Bronchial epithelial cell (primary cell): ENCODE measurements at regions not wholly inside any gene's neighbourhood (a gene's known extent, or its start where the extent isn't known, plus 50 kb on each side); places are given as distances from the start of the nearest gene placed in this dataset.
"Not testable (repeated sequence)": the region's sequence is repeated elsewhere in the genome, so short reads cannot be mapped to it uniquely, and the experiment has no call there.

Experiments used
- DNase-seq: peaks from one replicate; pipeline ENCODE4 v3.0.0-alpha.2; 2010; ENCODE audit warnings: low read depth
- FAIRE-seq: peaks from 2 replicates; lab custom pipeline; 2011; peaks lifted over from hg19 to GRCh38; lab: Jason Lieb, UNC
- H3K27me3 ChIP-seq: 2 replicates; pipeline ENCODE4 v1.5.1; 2011; ENCODE audit warnings: low read length; ENCODE audit not compliant: control insufficient read depth, insufficient read depth
- H3K36me3 ChIP-seq: 2 replicates; pipeline ENCODE4 v1.5.1; 2011; ENCODE audit warnings: low read length; ENCODE audit not compliant: control insufficient read depth, insufficient read depth
- H3K4me3 ChIP-seq: 2 replicates; pipeline ENCODE4 v1.5.1; 2011; ENCODE audit warnings: mild to moderate bottlenecking, low read depth, low read length, control low read depth
- CTCF ChIP-seq: IDR thresholded peaks from 2 replicates; pipeline ENCODE4 v1.5.1; 2011; ENCODE audit warnings: mild to moderate bottlenecking, moderate library complexity, low read length, control low read depth, inconsistent platforms; ENCODE audit not compliant: insufficient read depth, severe bottlenecking

- Histone ChIP-seq H3K36me3 (no peaks in the 10 kb centered on the region), H3K27me3 (peaks cover 2% of the 10 kb centered on the region), H3K4me3 (no peak overlapping the region)
- no peak for TF ChIP-seq CTCF
- no peak for FAIRE-seq
- DNase-seq = no peak
These were observed 1398.6 kb upstream of the C9orf72 start for GRCh38 chr9:28971881-28972280.

DNA sequence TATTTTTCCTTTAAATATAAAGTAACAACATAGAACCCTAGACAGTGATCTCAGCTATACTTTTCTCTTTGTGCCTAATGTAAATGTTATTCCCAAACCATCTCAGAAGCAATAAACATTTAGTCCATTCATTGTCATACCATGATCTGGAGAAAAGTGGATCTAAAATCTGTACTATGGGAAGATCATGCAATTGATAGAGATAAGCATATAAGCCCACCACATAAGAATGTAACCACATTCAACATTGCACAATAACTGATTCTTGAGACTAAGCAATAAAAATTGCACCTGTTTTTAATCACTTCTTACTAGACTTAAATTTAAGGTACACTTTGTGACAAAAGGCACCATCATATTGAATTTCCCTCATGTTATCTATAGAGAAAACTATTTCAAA lies 1403.0 kb upstream of the C9orf72 start:
- H3K36me3 ChIP-seq = no peaks in the 10 kb centered on the region
- no peak overlapping the region for H3K4me3 ChIP-seq
- H3K27me3 ChIP-seq = peaks cover 5% of the 10 kb centered on the region
- no peak for DNase-seq
- FAIRE-seq = no peak
- no peak for TF ChIP-seq CTCF

GRCh38 chr9:28976684-28977083 lies 1403.4 kb upstream of the C9orf72 start:
- no peak for DNase-seq
- FAIRE-seq = no peak
- no peak overlapping the region for H3K4me3 ChIP-seq
- H3K36me3 ChIP-seq = no peaks in the 10 kb centered on the region
- no peak for TF ChIP-seq CTCF
- H3K27me3 ChIP-seq = peaks cover 5% of the 10 kb centered on the region

DNA sequence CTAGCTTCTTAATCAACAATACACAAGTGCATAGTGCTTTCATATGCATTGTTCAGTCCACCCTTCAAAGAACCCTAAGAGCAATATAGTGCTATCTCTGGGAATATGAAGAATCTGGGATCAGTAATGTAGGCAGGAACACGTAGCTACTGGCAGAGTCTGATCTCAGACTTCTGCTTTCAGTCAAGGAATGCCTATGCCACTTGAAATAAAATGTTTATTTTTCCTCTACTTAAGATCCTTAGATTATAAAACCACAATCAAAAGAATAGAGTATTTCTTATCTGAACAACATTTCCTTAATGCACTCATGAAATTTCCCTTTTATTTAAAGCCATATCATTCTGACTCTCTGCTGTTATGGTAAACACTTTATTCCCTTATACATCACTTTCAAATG lies 1407.8 kb upstream of the C9orf72 start:
- FAIRE-seq (no peak), DNase-seq (no peak)
- no peak overlapping the region for H3K4me3 ChIP-seq
- peaks cover 3% of the 10 kb centered on the region for H3K27me3 ChIP-seq
- TF ChIP-seq CTCF = no peak
- H3K36me3 ChIP-seq = no peaks in the 10 kb centered on the region

GRCh38 chr9:28981711-28982110 lies 1408.4 kb upstream of the C9orf72 start:
- no peak for TF ChIP-seq CTCF
- no peak for DNase-seq
- H3K4me3 ChIP-seq = no peak overlapping the region
- H3K27me3 ChIP-seq = peaks cover 3% of the 10 kb centered on the region
- H3K36me3 ChIP-seq = no peaks in the 10 kb centered on the region
- FAIRE-seq = no peak

- peaks cover 3% of the 10 kb centered on the region for H3K27me3 ChIP-seq
- TF ChIP-seq CTCF = no peak
- no peak for FAIRE-seq
These were observed 1410.7 kb upstream of the C9orf72 start for GRCh38 chr9:28984016-28984415.

GRCh38 chr9:28990009-28990408 lies 1416.7 kb upstream of the C9orf72 start:
- not testable (repeated sequence) for H3K27me3 ChIP-seq, H3K4me3 ChIP-seq, H3K36me3 ChIP-seq, FAIRE-seq, DNase-seq

More at GRCh38 chr9:28984016-28984415, 1410.7 kb upstream of the C9orf72 start:
- DNase-seq = no peak
- H3K36me3 ChIP-seq = no peaks in the 10 kb centered on the region
- no peak overlapping the region for H3K4me3 ChIP-seq
